EH (cell line): ENCODE measurements at regions not wholly inside any gene's neighbourhood (a gene's known extent, or its start where the extent isn't known, plus 50 kb on each side); places are given as distances from the start of the nearest gene placed in this dataset.

ENCODE experiments used
- DNase-seq: peaks from one replicate; pipeline ENCODE4 v3.0.0-alpha.2; 2015; ENCODE audit warnings: low read depth

- DNase-seq = no peak
These were observed 101.4 kb upstream of the SMIM23 start for GRCh38 chr5:171684169-171684568.

- no peak for DNase-seq
These were observed 96.7 kb upstream of the SMIM23 start for GRCh38 chr5:171688696-171689495.

GRCh38 chr5:171689853-171690417 is 95.7 kb upstream of the SMIM23 start:
- no peak for DNase-seq

GRCh38 chr5:171692107-171692506 is 93.5 kb upstream of the SMIM23 start:
- DNase-seq = no peak

- DNase-seq = no peak
These were observed 92.7 kb upstream of the SMIM23 start for GRCh38 chr5:171692936-171693335.

DNA sequence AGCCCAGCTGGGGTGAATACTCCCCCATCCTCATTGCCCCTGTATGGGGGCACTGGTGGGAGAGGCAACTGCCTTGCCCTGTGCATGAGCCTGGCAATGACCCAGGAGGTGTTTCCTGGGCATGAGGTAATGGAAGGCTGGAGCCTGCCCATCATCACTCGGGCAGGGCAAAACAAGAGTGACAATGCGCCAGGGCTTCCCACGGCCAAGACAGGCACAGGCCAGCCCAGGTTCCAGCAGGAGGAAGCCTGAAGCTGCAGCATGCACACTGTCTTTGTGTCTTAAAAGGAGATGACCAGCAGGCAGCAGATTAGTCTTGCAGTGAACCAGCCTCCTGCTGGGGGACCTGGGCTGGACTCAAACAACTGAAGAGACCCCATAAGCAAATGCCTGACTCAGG is 92.2 kb upstream of the SMIM23 start:
- DNase-seq = no peak

- DNase-seq = no peak
These were observed 89.8 kb upstream of the SMIM23 start for GRCh38 chr5:171695804-171696203.

DNA sequence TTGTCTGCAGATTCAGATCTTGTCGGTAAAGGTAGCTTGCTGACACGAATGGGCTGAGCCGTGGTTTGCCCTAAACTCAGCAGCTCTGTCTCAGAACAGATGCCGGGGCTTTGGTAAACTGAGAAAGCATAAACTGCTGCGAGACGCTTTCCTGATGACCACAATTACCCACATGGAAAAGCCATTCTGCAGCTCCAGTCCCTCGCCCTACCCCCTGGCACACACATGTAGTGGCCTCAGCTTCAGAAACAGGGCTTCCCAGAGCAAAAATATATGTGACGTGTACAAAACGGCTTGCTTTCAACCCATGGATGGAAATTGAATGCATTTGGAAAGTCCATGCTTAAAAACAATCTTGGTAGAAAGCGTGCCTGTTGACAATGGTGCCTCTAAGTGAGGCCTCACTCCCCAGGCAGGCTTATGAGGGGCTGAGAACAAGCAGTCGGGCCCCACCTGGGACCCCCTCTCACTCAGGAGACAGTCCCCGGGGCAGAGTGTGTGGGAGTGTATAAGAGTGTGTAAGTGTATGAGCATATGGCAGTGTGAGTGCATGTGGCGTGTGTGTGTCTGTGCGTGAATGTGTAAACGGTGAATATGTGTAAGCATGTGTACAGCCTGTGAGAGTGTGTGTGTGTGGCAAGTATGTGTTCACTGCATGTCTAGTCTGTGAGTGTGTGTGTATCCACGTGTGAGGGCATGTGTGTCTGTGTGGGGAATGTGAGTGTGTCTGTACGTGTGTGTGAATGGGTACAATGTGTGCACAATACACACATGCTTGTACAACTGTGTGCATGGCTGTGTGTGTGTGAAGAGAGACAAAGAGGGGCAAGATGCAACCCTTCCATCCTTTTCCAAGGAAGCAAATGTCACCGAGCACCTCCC is 88.2 kb upstream of the SMIM23 start:
- no peak for DNase-seq

- no peak for DNase-seq
These were observed 85.2 kb upstream of the SMIM23 start for GRCh38 chr5:171700318-171700912.

- no peak for DNase-seq
These were observed 84.5 kb upstream of the SMIM23 start for GRCh38 chr5:171701100-171701541.

DNA sequence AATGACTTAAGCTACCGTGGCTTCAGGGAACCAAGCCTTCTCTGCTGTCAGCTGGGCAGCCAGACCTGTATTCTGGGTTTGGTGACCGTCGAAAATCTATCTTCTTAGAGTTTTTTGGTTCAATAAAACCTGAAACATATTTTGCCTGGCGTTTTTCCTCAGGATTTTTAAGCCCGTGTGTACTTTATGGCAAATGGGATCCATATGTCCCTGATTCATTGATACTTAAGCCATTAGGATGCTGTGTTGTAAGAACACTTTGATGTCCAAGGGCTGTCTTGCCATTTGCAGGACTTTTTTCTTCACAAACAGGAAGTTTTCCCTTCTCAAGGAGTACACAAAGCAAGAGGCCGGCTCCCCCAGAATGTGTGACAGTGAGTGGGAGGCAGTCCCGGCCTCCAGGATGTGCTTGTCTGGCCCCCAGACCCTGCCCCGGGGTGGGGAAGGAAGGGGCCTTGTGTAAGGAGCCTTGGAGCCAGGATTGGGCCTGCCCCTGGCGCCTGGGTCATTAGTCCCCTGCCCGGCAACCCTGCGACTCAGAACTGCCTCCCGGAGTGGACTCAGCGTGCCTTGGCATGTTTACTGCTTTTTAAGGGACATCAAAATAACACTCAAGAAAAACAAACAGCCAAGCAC is 83.4 kb upstream of the SMIM23 start:
- no peak for DNase-seq

- no peak for DNase-seq
These were observed 82.5 kb upstream of the SMIM23 start for GRCh38 chr5:171703146-171703545.

- no peak for DNase-seq
These were observed 80.6 kb upstream of the SMIM23 start for GRCh38 chr5:171705036-171705435.

DNA sequence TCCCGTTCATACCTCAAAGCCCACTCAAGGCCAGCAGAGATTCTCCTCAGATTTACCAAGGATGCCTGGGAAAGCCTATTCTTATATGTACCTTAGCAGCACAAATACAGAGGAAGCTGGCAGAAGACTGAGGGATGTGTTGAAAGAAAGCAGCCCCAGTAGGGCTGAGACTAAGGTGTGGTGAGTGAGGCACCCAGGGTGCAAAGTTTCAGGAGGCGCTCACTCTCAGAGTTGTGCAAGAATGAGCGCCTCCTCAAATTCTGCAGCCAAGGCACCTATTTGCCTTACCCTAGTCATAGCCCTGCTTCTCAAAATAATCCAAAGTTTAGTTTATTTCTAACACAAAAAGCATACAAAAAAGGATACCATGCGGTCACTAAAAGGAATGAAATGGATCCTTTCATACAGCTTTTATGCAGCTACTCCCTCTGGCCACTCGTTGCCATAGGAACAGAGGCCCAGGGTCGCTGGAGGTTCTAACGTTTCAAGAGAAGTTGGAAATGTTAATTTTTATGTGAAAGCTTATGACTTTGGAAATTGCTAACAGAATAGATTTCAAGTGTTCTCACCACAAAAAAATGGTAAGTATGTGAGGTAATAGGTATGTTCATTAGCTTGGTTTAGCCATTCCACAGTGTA is 79.7 kb upstream of the SMIM23 start:
- no peak for DNase-seq

DNA sequence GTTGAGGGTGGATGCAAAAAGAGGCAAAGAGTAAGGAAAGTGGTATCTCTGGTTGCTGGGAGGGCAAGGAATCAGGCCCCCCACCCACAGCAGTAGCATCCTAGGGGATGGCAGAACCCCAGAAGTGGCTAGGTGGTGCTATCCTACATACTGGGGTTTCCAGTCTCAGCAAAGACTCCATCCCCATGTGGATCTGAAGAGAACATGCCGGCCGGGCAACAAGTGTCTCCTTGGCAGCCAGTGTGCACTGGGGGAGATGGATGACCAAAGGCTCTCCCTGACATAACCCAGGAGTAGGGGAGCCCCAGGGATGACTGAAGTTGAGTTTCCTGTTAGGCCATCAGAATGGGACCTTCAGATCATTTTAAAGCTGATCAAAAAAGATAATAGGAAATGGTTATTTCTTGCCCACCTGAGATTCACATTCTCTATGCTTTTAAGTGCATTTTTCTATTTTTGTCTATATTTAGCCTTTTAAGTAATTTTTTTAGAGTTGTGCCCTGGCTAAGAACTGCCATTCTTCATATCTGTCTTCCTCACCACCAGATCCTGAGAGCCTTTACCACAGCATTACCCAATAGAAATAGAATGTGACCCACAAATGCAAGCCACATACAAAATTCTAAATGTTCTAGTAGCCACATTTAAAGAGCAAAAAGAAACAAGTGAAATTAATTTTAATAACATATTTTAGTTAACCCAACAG is 78.7 kb upstream of the SMIM23 start:
- no peak for DNase-seq

GRCh38 chr5:171707442-171707792 is 78.2 kb upstream of the SMIM23 start:
- DNase-seq = no peak

- DNase-seq = no peak
These were observed 75.7 kb upstream of the SMIM23 start for GRCh38 chr5:171709930-171710329.

DNA sequence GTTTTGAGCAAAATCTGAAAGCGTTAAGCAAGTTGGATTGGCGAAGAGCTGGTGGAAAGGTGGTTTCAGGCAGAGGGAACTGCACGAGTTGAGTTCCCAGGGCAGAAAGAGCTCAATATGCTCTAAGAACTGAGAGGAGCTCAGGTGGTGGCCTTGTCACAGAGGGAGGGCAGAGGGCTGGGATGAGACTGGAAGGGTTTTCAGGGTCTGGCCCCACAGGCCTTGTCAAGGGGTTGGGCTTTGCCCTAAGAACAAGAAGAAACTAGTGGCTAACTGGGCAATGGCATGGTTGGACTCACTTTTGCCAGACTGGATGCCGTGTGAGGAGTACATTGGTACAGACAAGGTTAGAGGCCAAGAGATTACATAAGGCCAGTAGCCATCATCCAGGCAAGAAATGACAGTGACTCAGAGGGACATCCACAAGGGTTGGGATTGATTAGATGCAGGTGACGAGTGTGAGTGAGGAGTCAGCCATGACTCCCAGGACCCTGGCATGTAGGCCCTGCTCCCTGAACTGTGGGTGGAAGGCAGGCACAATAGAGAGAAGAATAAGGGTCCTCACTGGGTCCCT is 75.1 kb upstream of the SMIM23 start:
- no peak for DNase-seq

DNA sequence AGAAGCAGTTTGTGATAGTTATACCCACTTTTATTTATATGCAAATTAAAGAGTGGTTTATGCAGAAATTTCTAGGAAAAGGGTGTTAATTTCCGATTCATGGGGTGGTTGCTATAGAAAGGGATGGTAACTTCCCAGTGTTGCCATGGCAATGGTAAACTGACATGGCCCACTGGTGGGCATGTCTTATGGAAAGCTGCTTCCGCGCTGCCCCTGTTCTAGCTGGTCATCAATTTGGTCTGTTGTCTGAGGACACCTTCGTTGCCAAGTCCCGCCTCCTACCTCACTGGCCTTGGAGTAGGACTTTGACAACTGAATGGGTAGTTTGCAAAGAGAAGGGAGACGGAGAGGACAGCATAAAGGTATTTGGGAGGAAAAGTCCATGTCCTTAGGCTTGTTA is 74.0 kb upstream of the SMIM23 start:
- DNase-seq = no peak

DNA sequence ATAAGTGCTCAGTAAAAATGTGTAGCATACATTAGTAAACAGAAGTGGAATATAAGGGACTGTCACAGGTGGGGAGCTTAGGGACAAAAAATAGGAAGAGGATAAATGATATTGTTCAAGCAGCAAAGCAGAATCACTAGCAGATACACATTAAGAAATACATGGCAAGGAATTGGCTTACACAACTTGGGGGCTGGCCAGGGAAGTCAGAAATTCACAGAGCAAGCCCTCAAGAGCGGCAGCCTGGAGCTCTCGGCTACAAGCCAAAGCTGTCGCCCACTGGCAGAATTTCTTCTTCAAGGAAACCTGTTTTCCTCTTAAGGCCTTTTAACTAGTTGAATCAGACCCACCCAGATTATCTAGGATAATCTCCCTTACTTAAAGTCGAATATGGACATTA is 73.0 kb upstream of the SMIM23 start:
- DNase-seq = no peak

- DNase-seq = no peak
These were observed 72.5 kb upstream of the SMIM23 start for GRCh38 chr5:171713152-171713551.
